ENCODE measurements at regions not wholly inside any gene's neighbourhood (a gene's known extent, or its start where the extent isn't known, plus 50 kb on each side); places are given as distances from the start of the nearest gene placed in this dataset.

GRCh38 chr16:59224401-59224800 is 490.3 kb upstream of the GOT2 start:
- no peak for TF ChIP-seq IRF1 (CRISPR knock-in tag; IDR thresholded peaks at IDR 0.05; ENCODE audit: low read depth)
- no peak for TF ChIP-seq HOXA7 (CRISPR knock-in tag; IDR thresholded peaks at IDR 0.05)
- no peak for TF ChIP-seq FOXP1 (IDR thresholded peaks at IDR 0.05)
- TF ChIP-seq FOXP1 (CRISPR knock-in tag; IDR thresholded peaks at IDR 0.05): no peak
- TF ChIP-seq ZNF619 (CRISPR knock-in tag; IDR thresholded peaks at IDR 0.05): no peak
- TF ChIP-seq, protein P1, sequence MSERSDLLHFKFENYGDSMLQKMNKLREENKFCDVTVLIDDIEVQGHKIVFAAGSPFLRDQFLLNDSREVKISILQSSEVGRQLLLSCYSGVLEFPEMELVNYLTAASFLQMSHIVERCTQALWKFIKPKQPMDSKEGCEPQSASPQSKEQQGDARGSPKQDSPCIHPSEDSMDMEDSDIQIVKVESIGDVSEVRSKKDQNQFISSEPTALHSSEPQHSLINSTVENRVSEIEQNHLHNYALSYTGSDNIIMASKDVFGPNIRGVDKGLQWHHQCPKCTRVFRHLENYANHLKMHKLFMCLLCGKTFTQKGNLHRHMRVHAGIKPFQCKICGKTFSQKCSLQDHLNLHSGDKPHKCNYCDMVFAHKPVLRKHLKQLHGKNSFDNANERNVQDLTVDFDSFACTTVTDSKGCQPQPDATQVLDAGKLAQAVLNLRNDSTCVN (CRISPR knock-in tag; IDR thresholded peaks at IDR 0.05; ENCODE audit: borderline replicate concordance): no peak
- TF ChIP-seq RAD51 (IDR thresholded peaks at IDR 0.05; ENCODE audit: borderline replicate concordance): no peak
- no peak for TF ChIP-seq JUN (CRISPR knock-in tag; IDR thresholded peaks at IDR 0.05)
- TF ChIP-seq CTCF (CRISPR knock-in tag; IDR thresholded peaks at IDR 0.05): no peak
- no peak for TF ChIP-seq CREM (IDR thresholded peaks at IDR 0.05)
- TF ChIP-seq CREM (CRISPR knock-in tag; IDR thresholded peaks at IDR 0.05): no peak
- TF ChIP-seq SPEN (CRISPR knock-in tag; IDR thresholded peaks at IDR 0.05; ENCODE audit: low read depth): no peak
- no peak for TF ChIP-seq THYN1 (CRISPR knock-in tag; IDR thresholded peaks at IDR 0.05; ENCODE audit: borderline replicate concordance, low read depth)
- TF ChIP-seq E2F1 (CRISPR knock-in tag; IDR thresholded peaks at IDR 0.05): no peak

Data from HepG2 (cell line).